Lung (tissue), 11 donors: ENCODE measurements at regions not wholly inside any gene's neighbourhood (a gene's known extent, or its start where the extent isn't known, plus 50 kb on each side); places are given as distances from the start of the nearest gene placed in this dataset.
"Not testable (repeated sequence)": the region's sequence is repeated elsewhere in the genome, so short reads cannot be mapped to it uniquely, and the experiment has no call there.

Experiments
- ATAC-seq: fragments of 200-7000 bp; cut with Tn5 transposase; one replicate; pipeline ENCODE4 v1.9.1; 2020; ENCODE audit warnings: moderate number of reproducible peaks; ENCODE audit not compliant: insufficient read depth, low FRiP score
- DNase-seq, 3 donors: peaks; one replicate each; pipeline ENCODE4 v3.0.0-alpha.2; 2013 to 2017
- H3K27ac ChIP-seq, 2 donors: one replicate each; pipeline ENCODE4 v1.5.1; 2013; ENCODE audit warnings: mild to moderate bottlenecking in 2 of 2, moderate library complexity in 2 of 2, control low read depth in 1 of 2, inconsistent platforms in 1 of 2, low read depth in 1 of 2, low read length in 1 of 2
- H3K27me3 ChIP-seq, 3 donors: one replicate each; pipeline ENCODE4 v1.5.1; 2013; ENCODE audit warnings: low read length in 2 of 3; ENCODE audit not compliant: control insufficient read depth in 3 of 3, insufficient read depth in 3 of 3
- H3K36me3 ChIP-seq, 4 donors: one replicate each; pipeline ENCODE4 v1.5.1; 2013; ENCODE audit warnings: low read length in 4 of 4, mild to moderate bottlenecking in 1 of 4, moderate library complexity in 1 of 4; ENCODE audit not compliant: control insufficient read depth in 4 of 4, insufficient read depth in 4 of 4
- H3K4me1 ChIP-seq, 5 donors: one replicate each; pipeline ENCODE4 v1.5.1; 2013; ENCODE audit warnings: low read length in 5 of 5, mild to moderate bottlenecking in 2 of 5, moderate library complexity in 1 of 5; ENCODE audit not compliant: control insufficient read depth in 5 of 5, insufficient read depth in 5 of 5
- H3K4me3 ChIP-seq: one replicate; pipeline ENCODE4 v1.5.1; 2013; ENCODE audit warnings: mild to moderate bottlenecking, control low read depth, moderate library complexity
- H3K9ac ChIP-seq, 2 donors: one replicate each; pipeline ENCODE4 v1.5.1; 2013; ENCODE audit warnings: low read length in 2 of 2, control low read depth in 1 of 2; ENCODE audit not compliant: insufficient read depth in 1 of 2
- H3K9me3 ChIP-seq, 4 donors: one replicate each; pipeline ENCODE4 v1.5.1; 2013; ENCODE audit warnings: low read length in 3 of 4, mild to moderate bottlenecking in 1 of 4, moderate library complexity in 1 of 4; ENCODE audit not compliant: control insufficient read depth in 4 of 4, insufficient read depth in 3 of 4
- CTCF ChIP-seq: IDR thresholded peaks from 2 replicates; pipeline ENCODE4 v1.5.1; 2012; ENCODE audit warnings: mild to moderate bottlenecking; ENCODE audit errors: control extremely low read depth, extremely low read depth
- WGBS, 2 donors: extraction: QIAGEN DNeasy Blood & Tissue Kit; methylation state at CpG; one replicate each; pipeline ENCODE4 v1.1.7; 2013; 5-methylcytosine and 5-hydroxymethylcytosine counted together
- donor health status: control.
- donor health status: control.
- donor health status: Bipolar disorder and iron deficiency.
- donor health status: healthy.
- donor health status: DM: yes; HTN: yes; CAD: no.

GRCh38 chr16:63129411-63130125 lies 1093.3 kb upstream of the CDH8 start:
- H3K4me1 ChIP-seq: no peaks in the 10 kb centered on the region
- WGBS, 2 donors: 93 to 96% methylated on average over 40 to 46 of the region's 46 CpGs

GRCh38 chr16:63119905-63120304 lies 1083.7 kb upstream of the CDH8 start:
- H3K27ac ChIP-seq, DNase-seq, H3K27me3 ChIP-seq, H3K36me3 ChIP-seq, H3K9me3 ChIP-seq, H3K4me1 ChIP-seq, ATAC-seq, H3K9ac ChIP-seq, H3K4me3 ChIP-seq: not testable (repeated sequence)
- 94% methylated on average over 23 of the region's 23 CpGs for WGBS, 2 donors

More at GRCh38 chr16:63129411-63130125, 1093.3 kb upstream of the CDH8 start:
- no peak overlapping the region for H3K9ac ChIP-seq
- no peak overlapping the region for H3K4me3 ChIP-seq
- H3K36me3 ChIP-seq: no peaks in the 10 kb centered on the region
- no peaks in the 10 kb centered on the region for H3K27me3 ChIP-seq
- peaks cover 0 to 9% (median 0%) of the 10 kb centered on the region in 4 donors for H3K9me3 ChIP-seq
- H3K27ac ChIP-seq: no peak overlapping the region
- no peak for TF ChIP-seq CTCF
- no peak for ATAC-seq
- no peak for DNase-seq

- WGBS, 2 donors: 85 to 91% methylated on average over 2 of the region's 2 CpGs
Observed at GRCh38 chr16:63100082-63100481, 1063.8 kb upstream of the CDH8 start.

GRCh38 chr16:63096857-63097256 lies 1060.6 kb upstream of the CDH8 start:
- ATAC-seq: no peak

More at GRCh38 chr16:63100082-63100481, 1063.8 kb upstream of the CDH8 start:
- Histone ChIP-seq H3K4me1 (no peaks in the 10 kb centered on the region), H3K9me3 (no peaks in the 10 kb centered on the region), H3K4me3 (no peak overlapping the region), H3K36me3 (no peaks in the 10 kb centered on the region), H3K9ac (no peak overlapping the region), H3K27ac (no peak overlapping the region), H3K27me3 (no peaks in the 10 kb centered on the region)
- TF ChIP-seq CTCF: no peak
- DNase-seq (no peak), ATAC-seq (no peak)

More at GRCh38 chr16:63096857-63097256, 1060.6 kb upstream of the CDH8 start:
- Histone ChIP-seq H3K36me3 (no peaks in the 10 kb centered on the region), H3K4me1 (peaks cover 0 to 5% (median 0%) of the 10 kb centered on the region in 5 donors), H3K27me3 (no peaks in the 10 kb centered on the region), H3K9ac (no peak overlapping the region), H3K4me3 (no peak overlapping the region), H3K27ac (no peak overlapping the region), H3K9me3 (no peaks in the 10 kb centered on the region)
- 88 to 93% methylated on average over 5 of the region's 5 CpGs for WGBS, 2 donors
- DNase-seq: no peak
- no peak for TF ChIP-seq CTCF
